CD4-positive, alpha-beta T cell (primary cell): ENCODE measurements at regions not wholly inside any gene's neighbourhood (a gene's known extent, or its start where the extent isn't known, plus 50 kb on each side); places are given as distances from the start of the nearest gene placed in this dataset.

ENCODE experiments used
- ATAC-seq: fragments of 200-7000 bp; cut with Tn5 transposase; one replicate; pipeline ENCODE4 v1.10.0; 2022; ENCODE audit warnings: mild to moderate bottlenecking; ENCODE audit not compliant: poor library complexity
- CTCF ChIA-PET: fragments of 350-600 bp; sonication (Branson Sonifier 250); formaldehyde crosslinking; loops from one replicate; lab custom pipeline; 2021; ENCODE audit warnings: antibody characterized with exemption, inconsistent platforms; lab: Charles Lee
- POLR2A ChIA-PET: fragments of 350-600 bp; sonication (Branson Sonifier 250); formaldehyde crosslinking; loops from one replicate; lab custom pipeline; 2021; ENCODE audit warnings: antibody characterized with exemption, inconsistent platforms; lab: Charles Lee
- DNase-seq, 14 experiments: peaks; one replicate each; pipeline ENCODE4 v3.0.0-alpha.2; 2013 to 2020; ENCODE audit warnings: mixed read lengths in 2 of 14
- H3K27ac ChIP-seq, 2 donors: one replicate each; pipeline versions ENCODE4 v1.5.1 to v1.7.0; 2013; ENCODE audit warnings: low read length in 2 of 2, low read depth in 1 of 2, mild to moderate bottlenecking in 1 of 2
- H3K27me3 ChIP-seq, 2 experiments: 1 replicate in 1 of 2; 2 replicates in 1 of 2; pipeline versions ENCODE4 v1.6.1 to v1.7.0; 2013; ENCODE audit warnings: low read length in 2 of 2, control low read depth in 1 of 2, mild to moderate bottlenecking in 1 of 2, moderate library complexity in 1 of 2; ENCODE audit not compliant: insufficient read depth in 2 of 2, control insufficient read depth in 1 of 2
- H3K36me3 ChIP-seq: one replicate; pipeline ENCODE4 v1.6.1; 2013; ENCODE audit warnings: low read length, control low read depth; ENCODE audit not compliant: insufficient read depth
- H3K4me1 ChIP-seq: one replicate; pipeline ENCODE4 v1.6.1; 2013; ENCODE audit warnings: low read length, control low read depth; ENCODE audit not compliant: insufficient read depth
- H3K4me3 ChIP-seq: one replicate; pipeline ENCODE4 v1.5.1; 2013; ENCODE audit warnings: mild to moderate bottlenecking, low read length, moderate library complexity
- H3K9me3 ChIP-seq, 2 experiments: 1 replicate in 1 of 2; 2 replicates in 1 of 2; pipeline versions ENCODE4 v1.6.1 to v1.7.0; 2013; ENCODE audit warnings: low read length in 2 of 2, mild to moderate bottlenecking in 2 of 2, control low read depth in 1 of 2, moderate library complexity in 1 of 2; ENCODE audit not compliant: control insufficient read depth in 1 of 2, insufficient read depth in 1 of 2
- H3K27ac Mint-ChIP-seq: one replicate; pipeline ENCODE4 v1.8.0; 2020; ENCODE audit warnings: mixed read lengths
- H3K27me3 Mint-ChIP-seq: one replicate; pipeline ENCODE4 v1.8.0; 2021; ENCODE audit warnings: mixed read lengths
- H3K36me3 Mint-ChIP-seq: one replicate; pipeline ENCODE4 v1.8.0; 2021; ENCODE audit warnings: low read depth, mixed read lengths
- H3K4me1 Mint-ChIP-seq: one replicate; pipeline ENCODE4 v1.8.0; 2021; ENCODE audit warnings: low read depth, mixed read lengths
- H3K4me3 Mint-ChIP-seq: one replicate; pipeline ENCODE4 v1.8.0; 2020; ENCODE audit warnings: mild to moderate bottlenecking, mixed read lengths
- H3K9me3 Mint-ChIP-seq: one replicate; pipeline ENCODE4 v1.8.0; 2020; ENCODE audit warnings: mixed read lengths
- CTCF ChIP-seq: fragments of 200-600 bp; IDR thresholded peaks from one replicate; pipeline ENCODE4 v1.8.0; 2022; ENCODE audit warnings: antibody characterized with exemption, mild to moderate bottlenecking
- intact Hi-C, 2 experiments: fragments of 100-400 bp; cut with DNase I in 1 of 2; cut with micrococcal nuclease in 1 of 2; formaldehyde crosslinking; loops; one replicate each; pipeline versions ENCODE4 v1.15.1 to v1.9.0; 2023 to 2025; cut with DNase I, micrococcal nuclease

GRCh38 chr9:135392511-135392910, 87.1 kb upstream of the PPP1R26 start:
- DNase-seq: no peak
- Histone ChIP-seq H3K9me3 (peaks cover 0 to 18% of the 10 kb centered on the region in 2 experiments), H3K4me3 (no peak overlapping the region), H3K4me1 (no peaks in the 10 kb centered on the region), H3K36me3 (no peaks in the 10 kb centered on the region), H3K27me3 (no peaks in the 10 kb centered on the region), H3K27ac (no peak overlapping the region)
- CTCF ChIA-PET: no interaction called here
- Mint-ChIP-seq H3K27me3 (no peaks in the 10 kb centered on the region), H3K36me3 (no peaks in the 10 kb centered on the region), H3K4me1 (no peaks in the 10 kb centered on the region), H3K9me3 (no peaks in the 10 kb centered on the region), H3K4me3 (no peak overlapping the region), H3K27ac (no peak overlapping the region)
- ATAC-seq: no peak
- POLR2A ChIA-PET: no interaction called here
- intact Hi-C loops: no loop called here
- TF ChIP-seq CTCF: no peak

- no peak for DNase-seq
- Histone ChIP-seq H3K4me1 (no peaks in the 10 kb centered on the region), H3K9me3 (peaks cover 0 to 26% of the 10 kb centered on the region in 2 experiments), H3K4me3 (no peak overlapping the region), H3K36me3 (no peaks in the 10 kb centered on the region), H3K27me3 (no peaks in the 10 kb centered on the region), H3K27ac (no peak overlapping the region)
- Mint-ChIP-seq H3K27me3 (no peaks in the 10 kb centered on the region), H3K4me3 (no peak overlapping the region), H3K27ac (no peak overlapping the region), H3K36me3 (no peaks in the 10 kb centered on the region), H3K9me3 (no peaks in the 10 kb centered on the region), H3K4me1 (no peaks in the 10 kb centered on the region)
- no peak for TF ChIP-seq CTCF
- intact Hi-C loops: no loop called here
- CTCF ChIA-PET: no interaction called here
- ATAC-seq: no peak
- POLR2A ChIA-PET: no interaction called here
These were observed 85.5 kb upstream of the PPP1R26 start for GRCh38 chr9:135394131-135394530.

- no peaks in the 10 kb centered on the region for H3K27me3 ChIP-seq
- no peak overlapping the region for H3K4me3 ChIP-seq
- peaks cover 0 to 26% of the 10 kb centered on the region in 2 experiments for H3K9me3 ChIP-seq
- ChIA-PET POLR2A (no interaction called here), CTCF (no interaction called here)
- Mint-ChIP-seq H3K27ac (no peak overlapping the region), H3K4me3 (no peak overlapping the region), H3K36me3 (no peaks in the 10 kb centered on the region), H3K27me3 (no peaks in the 10 kb centered on the region), H3K9me3 (no peaks in the 10 kb centered on the region), H3K4me1 (no peaks in the 10 kb centered on the region)
- no peak for ATAC-seq
- intact Hi-C loops: no loop called here
- TF ChIP-seq CTCF: no peak
- no peak for DNase-seq
- no peak overlapping the region for H3K27ac ChIP-seq
- H3K4me1 ChIP-seq: no peaks in the 10 kb centered on the region
- no peaks in the 10 kb centered on the region for H3K36me3 ChIP-seq
These were observed 84.6 kb upstream of the PPP1R26 start for GRCh38 chr9:135394699-135395645.
